Keratinocyte (primary cell): ENCODE measurements at regions not wholly inside any gene's neighbourhood (a gene's known extent, or its start where the extent isn't known, plus 50 kb on each side); places are given as distances from the start of the nearest gene placed in this dataset.

Experiments
- EZH2 ChIP-seq: IDR thresholded peaks from one replicate; pipeline ENCODE4 v1.6.1; 2012; ENCODE audit warnings: inconsistent platforms, mild to moderate bottlenecking, low read length, moderate library complexity
- TF ChIP-seq, protein P1 (sequence below), 3 experiments: IDR thresholded peaks in 1 of 3; conservative IDR thresholded peaks in 1 of 3; optimal IDR thresholded peaks in 1 of 3; 2 replicates in 2 of 3; 3 replicates in 1 of 3; pipeline versions ENCODE3 to v1.5.1; 2011; ENCODE audit warnings: low read length in 3 of 3, mild to moderate bottlenecking in 3 of 3, moderate library complexity in 2 of 3, control low read depth in 1 of 3, inconsistent platforms in 1 of 3; ENCODE audit not compliant: insufficient read depth in 2 of 3; ENCODE audit errors: extremely low read depth in 1 of 3

DNA sequence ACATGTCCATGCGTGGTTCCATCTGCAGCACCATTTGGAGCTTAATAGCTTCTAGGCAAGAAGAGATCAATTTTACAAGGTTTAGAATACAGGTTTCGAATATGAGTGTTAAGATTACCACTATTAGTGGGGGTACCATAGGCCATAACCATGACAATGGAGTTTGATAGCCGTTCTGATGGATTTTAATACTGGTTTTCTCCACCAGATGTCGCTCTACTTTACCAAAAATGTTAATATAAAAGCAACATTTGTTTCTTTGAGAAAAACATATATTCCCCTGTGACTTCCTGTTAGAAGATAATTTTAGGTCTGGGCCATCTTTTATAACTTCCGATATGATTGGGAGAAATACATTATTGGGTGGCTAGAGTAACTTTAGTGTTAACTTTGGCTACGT is 499.7 kb upstream of the POU3F4 start:
- TF ChIP-seq, protein P1, sequence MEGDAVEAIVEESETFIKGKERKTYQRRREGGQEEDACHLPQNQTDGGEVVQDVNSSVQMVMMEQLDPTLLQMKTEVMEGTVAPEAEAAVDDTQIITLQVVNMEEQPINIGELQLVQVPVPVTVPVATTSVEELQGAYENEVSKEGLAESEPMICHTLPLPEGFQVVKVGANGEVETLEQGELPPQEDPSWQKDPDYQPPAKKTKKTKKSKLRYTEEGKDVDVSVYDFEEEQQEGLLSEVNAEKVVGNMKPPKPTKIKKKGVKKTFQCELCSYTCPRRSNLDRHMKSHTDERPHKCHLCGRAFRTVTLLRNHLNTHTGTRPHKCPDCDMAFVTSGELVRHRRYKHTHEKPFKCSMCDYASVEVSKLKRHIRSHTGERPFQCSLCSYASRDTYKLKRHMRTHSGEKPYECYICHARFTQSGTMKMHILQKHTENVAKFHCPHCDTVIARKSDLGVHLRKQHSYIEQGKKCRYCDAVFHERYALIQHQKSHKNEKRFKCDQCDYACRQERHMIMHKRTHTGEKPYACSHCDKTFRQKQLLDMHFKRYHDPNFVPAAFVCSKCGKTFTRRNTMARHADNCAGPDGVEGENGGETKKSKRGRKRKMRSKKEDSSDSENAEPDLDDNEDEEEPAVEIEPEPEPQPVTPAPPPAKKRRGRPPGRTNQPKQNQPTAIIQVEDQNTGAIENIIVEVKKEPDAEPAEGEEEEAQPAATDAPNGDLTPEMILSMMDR (optimal IDR thresholded peaks at IDR 0.05 in 1 of 3, IDR thresholded peaks at IDR 0.05 in 1 of 3, conservative IDR thresholded peaks at IDR 0.05 in 1 of 3; ENCODE audit: extremely low read depth in 1 of 3, insufficient read depth in 2 of 3, low read length in 3 of 3) = peak in 2 of 3 experiments; percentile 26 to 32
- TF ChIP-seq EZH2 = no peak
